NB4 (cell line): ENCODE measurements at regions not wholly inside any gene's neighbourhood (a gene's known extent, or its start where the extent isn't known, plus 50 kb on each side); places are given as distances from the start of the nearest gene placed in this dataset.

Experiments used
- DNase-seq: peaks from one replicate; pipeline ENCODE4 v3.0.0; 2010; ENCODE audit warnings: low read depth
- H3K4me3 ChIP-seq: one replicate; pipeline ENCODE4 v1.5.1; 2011; ENCODE audit warnings: mild to moderate bottlenecking, low read depth, low read length, moderate library complexity
- MYC ChIP-seq: IDR thresholded peaks from 2 replicates; pipeline ENCODE4 v1.6.1; 2011; ENCODE audit warnings: low read depth, low read length
- POLR2A ChIP-seq: IDR thresholded peaks from 2 replicates; pipeline ENCODE4 v1.6.1; 2011; ENCODE audit warnings: mild to moderate bottlenecking; ENCODE audit not compliant: insufficient read length; ENCODE audit errors: extremely low read depth
- TF ChIP-seq, protein P1 (sequence below): IDR thresholded peaks from 2 replicates; pipeline ENCODE4 v1.6.1; 2011; ENCODE audit warnings: low read depth, low read length
- TF ChIP-seq, protein P2 (sequence below): IDR thresholded peaks from one replicate; pipeline ENCODE4 v1.5.1; 2012; ENCODE audit warnings: low read depth, low read length

DNA sequence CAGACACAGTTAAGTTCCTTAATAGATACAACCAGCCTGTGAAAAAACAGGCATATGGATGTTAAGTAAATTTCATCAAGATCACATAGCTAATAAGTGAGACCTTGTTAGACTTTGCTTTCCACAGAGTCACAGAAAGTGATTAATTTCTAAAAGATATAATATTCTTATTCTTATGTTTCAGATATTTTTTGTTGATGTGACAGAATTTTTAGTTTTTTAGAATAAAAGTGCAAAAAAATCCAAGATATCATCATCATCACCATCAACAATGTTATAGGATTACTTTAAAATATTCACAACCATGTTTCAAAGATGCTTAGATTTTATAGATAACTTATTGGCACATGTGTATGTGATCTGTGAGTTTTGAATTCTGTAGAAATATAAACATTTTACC lies 132.3 kb upstream of the ITGA4 start:
- no peak for DNase-seq
- H3K4me3 ChIP-seq = no peak overlapping the region
- TF ChIP-seq, protein P1, sequence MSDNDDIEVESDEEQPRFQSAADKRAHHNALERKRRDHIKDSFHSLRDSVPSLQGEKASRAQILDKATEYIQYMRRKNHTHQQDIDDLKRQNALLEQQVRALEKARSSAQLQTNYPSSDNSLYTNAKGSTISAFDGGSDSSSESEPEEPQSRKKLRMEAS = no peak
- TF ChIP-seq POLR2A = no peak
- TF ChIP-seq, protein P2, sequence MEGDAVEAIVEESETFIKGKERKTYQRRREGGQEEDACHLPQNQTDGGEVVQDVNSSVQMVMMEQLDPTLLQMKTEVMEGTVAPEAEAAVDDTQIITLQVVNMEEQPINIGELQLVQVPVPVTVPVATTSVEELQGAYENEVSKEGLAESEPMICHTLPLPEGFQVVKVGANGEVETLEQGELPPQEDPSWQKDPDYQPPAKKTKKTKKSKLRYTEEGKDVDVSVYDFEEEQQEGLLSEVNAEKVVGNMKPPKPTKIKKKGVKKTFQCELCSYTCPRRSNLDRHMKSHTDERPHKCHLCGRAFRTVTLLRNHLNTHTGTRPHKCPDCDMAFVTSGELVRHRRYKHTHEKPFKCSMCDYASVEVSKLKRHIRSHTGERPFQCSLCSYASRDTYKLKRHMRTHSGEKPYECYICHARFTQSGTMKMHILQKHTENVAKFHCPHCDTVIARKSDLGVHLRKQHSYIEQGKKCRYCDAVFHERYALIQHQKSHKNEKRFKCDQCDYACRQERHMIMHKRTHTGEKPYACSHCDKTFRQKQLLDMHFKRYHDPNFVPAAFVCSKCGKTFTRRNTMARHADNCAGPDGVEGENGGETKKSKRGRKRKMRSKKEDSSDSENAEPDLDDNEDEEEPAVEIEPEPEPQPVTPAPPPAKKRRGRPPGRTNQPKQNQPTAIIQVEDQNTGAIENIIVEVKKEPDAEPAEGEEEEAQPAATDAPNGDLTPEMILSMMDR = no peak
- TF ChIP-seq MYC = no peak

DNA sequence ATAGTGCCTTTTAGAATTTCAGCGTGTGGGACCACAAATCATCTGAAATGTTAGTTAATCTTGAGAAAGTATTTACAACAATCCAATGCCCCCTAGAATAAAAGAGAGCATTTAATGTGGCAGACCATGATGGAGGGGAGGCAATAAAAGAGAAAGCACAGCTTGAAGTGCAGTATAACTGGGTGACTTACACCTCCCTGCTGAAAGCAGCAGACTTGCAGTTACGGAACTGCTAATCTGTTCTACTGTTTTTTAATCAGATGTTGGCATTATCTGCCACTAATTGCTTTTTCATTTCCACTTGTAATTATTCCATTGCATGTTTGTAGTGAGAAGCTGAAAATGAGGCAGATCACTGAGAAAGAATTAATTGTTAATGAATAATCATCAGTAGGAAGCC lies 130.5 kb upstream of the ITGA4 start:
- DNase-seq = no peak
- no peak overlapping the region for H3K4me3 ChIP-seq
- no peak for TF ChIP-seq POLR2A
- TF ChIP-seq MYC = no peak
- TF ChIP-seq, protein P2 = no peak
- TF ChIP-seq, protein P1 = no peak

DNA sequence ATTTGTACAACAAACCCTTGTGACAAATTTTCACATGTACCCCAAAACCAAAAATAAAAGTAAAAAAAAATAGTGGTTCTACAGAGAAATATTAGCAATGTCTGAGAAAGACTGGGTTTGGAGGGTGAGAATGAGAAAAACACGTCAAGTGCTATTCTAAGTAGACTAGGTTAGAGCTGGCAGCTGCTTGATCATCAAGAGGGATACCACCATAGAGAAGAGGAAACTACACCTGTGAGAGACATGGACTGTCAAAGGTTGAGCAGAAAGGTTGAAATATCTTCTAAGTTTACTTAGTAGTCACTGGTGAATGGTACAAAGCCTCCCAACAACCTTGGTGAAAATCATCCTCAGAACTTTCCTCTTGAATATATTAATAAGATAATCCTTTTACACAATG lies 126.9 kb upstream of the ITGA4 start:
- no peak overlapping the region for H3K4me3 ChIP-seq
- TF ChIP-seq POLR2A (no peak), MYC (no peak)
- TF ChIP-seq, protein P2 = no peak
- TF ChIP-seq, protein P1 = no peak
- no peak for DNase-seq

DNA sequence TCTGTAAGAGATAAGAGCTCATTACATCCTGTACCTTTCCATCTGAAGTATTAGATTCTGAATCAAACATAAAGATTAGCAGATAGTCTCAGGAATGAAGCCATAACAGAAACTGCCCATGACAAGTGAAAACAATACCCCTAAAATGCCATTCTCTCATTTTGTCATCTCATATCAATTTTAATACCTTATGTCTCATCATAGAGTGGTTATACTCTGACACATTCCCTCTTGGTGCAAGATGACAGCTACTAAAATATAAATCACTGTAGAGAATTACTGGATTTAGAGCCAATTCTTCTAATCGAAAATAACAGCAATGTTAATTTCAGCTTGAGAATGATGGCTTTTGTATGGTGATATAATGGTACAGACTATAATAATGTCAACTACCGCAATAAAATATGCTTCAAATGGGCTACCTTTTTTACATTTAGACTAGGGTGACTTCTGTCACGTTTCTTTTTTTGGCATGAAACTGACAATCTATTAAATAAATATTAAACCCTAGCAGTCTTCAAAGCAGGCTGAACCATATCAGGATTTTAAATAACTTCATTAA lies 125.1 kb upstream of the ITGA4 start:
- TF ChIP-seq, protein P2 = no peak
- TF ChIP-seq MYC (no peak), POLR2A (no peak)
- TF ChIP-seq, protein P1 = no peak
- DNase-seq = no peak
- no peak overlapping the region for H3K4me3 ChIP-seq

GRCh38 chr2:181334158-181334826 lies 122.9 kb upstream of the ITGA4 start:
- TF ChIP-seq, protein P2 = no peak
- TF ChIP-seq, protein P1 = no peak
- TF ChIP-seq MYC (no peak), POLR2A (no peak)
- H3K4me3 ChIP-seq = no peak overlapping the region

More at GRCh38 chr2:181334158-181334826, 122.9 kb upstream of the ITGA4 start:
- no peak for DNase-seq
